ENCODE measurements at regions not wholly inside any gene's neighbourhood (a gene's known extent, or its start where the extent isn't known, plus 50 kb on each side); places are given as distances from the start of the nearest gene placed in this dataset.

DNA sequence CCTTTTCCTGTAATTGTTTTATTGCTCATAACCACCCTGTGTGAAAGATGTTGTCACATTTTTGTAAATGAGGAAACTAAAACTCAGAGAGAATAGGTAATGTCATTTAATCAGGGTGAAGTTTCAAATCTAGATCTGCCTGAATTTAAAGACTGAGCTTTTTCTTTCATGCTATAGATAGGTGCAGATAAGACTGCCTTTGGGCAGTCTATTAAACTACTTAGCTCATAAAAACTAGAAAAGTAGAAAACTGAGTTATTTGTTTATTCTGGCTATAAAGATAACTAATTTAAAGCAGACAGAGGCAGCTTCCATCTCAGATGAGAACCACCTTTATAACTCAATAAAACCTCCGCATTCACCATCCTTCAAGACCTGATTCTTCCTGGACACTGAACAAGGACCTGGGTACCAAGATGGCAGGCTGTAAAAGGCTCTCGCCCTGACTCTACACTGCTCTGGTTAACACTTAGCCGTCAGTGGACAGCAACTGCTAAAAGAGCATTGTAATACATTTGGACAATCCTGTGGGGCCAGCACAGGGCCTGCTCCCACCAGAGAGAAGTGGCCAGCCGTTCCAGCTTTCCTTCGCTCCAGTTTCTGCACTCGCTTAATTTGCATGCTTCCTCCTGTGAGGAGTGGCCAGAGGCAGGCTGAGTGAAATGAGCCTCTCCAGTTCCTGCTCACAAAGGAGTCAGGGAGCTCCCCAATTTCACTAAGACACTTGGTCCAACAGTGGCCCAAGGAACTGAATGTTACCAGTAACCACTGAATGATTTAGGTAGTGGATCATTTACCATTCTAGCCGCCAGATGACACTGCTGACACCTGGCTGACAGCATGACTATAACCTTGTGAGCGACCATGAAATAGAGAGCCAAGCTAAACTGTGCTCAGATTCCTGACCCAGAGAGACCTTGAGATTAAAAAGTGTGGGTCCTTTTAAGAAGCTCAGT lies 566.4 kb downstream of the EFNA5 start:
- no peak for TF ChIP-seq CTCF (IDR thresholded peaks at IDR 0.05; ENCODE audit: insufficient read depth, low read length, missing control alignments)
- no peak overlapping the region for H3K4me3 ChIP-seq (ENCODE audit: low read depth, low read length)
- no peak for DNase-seq (ENCODE audit: low read depth, low spot score)
- ChIA-PET CTCF (no interaction called here), POLR2A (no interaction called here)

- DNase-seq (ENCODE audit: low read depth, low spot score), result no peak
- H3K4me3 ChIP-seq (ENCODE audit: low read depth, low read length), result no peak overlapping the region
- POLR2A ChIA-PET, result no interaction called here
- no peak for TF ChIP-seq CTCF (IDR thresholded peaks at IDR 0.05; ENCODE audit: insufficient read depth, low read length, missing control alignments)
- CTCF ChIA-PET, result no interaction called here
Measured at GRCh38 chr5:107103522-107103921, 567.2 kb downstream of the EFNA5 start.

- ChIA-PET POLR2A (no interaction called here), CTCF (no interaction called here)
- TF ChIP-seq CTCF (IDR thresholded peaks at IDR 0.05; ENCODE audit: insufficient read depth, low read length, missing control alignments), result no peak
- H3K4me3 ChIP-seq (ENCODE audit: low read depth, low read length), result no peak overlapping the region
- no peak for DNase-seq (ENCODE audit: low read depth, low spot score)
Measured at GRCh38 chr5:107100121-107100520, 570.6 kb downstream of the EFNA5 start.

GRCh38 chr5:107099506-107099905 lies 571.2 kb downstream of the EFNA5 start:
- no peak overlapping the region for H3K4me3 ChIP-seq (ENCODE audit: low read depth, low read length)
- ChIA-PET CTCF (no interaction called here), POLR2A (no interaction called here)
- DNase-seq (ENCODE audit: low read depth, low spot score), result no peak
- TF ChIP-seq CTCF (IDR thresholded peaks at IDR 0.05; ENCODE audit: insufficient read depth, low read length, missing control alignments), result no peak

DNA sequence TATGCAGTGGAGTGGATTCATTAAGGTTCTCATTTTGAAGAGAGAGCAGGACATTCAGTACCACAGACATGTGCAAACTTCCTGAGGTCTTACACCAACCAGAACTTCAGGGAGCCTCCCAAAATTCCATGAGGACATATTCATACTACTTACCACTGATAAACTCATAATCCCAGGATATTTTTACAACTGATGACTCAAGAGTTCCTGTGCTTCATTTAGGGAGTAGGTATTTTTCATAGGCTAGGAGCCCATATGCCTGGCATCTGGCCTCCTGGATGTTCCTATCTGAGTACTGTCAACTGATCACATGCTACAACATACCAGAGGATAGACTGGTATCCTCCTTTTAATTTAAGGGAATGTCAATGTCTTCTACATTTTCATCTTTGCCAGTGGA lies 578.0 kb downstream of the EFNA5 start:
- no peak for DNase-seq (ENCODE audit: low read depth, low spot score)
- POLR2A ChIA-PET, result no interaction called here

DNA sequence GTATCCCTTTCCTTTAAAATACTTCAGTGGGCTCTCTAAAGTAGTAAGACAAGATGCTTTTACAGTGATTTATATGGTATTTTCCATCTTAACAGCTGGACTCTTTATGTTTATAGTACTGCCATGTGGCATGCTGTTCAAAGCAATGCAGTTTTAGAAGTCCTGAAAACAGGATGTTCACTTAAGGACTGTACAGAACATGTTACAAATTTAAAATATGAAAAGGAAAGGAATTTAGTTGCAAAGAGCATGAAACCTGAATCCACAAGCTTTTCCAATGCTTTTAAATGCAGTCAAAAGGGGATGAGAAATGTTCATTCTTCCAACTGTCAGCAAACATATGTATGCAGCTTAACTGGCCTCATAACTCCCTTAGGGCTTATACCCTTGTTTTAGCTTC lies 580.2 kb downstream of the EFNA5 start:
- ChIA-PET CTCF (no interaction called here), POLR2A (no interaction called here)
- no peak overlapping the region for H3K4me3 ChIP-seq (ENCODE audit: low read depth, low read length)
- DNase-seq (ENCODE audit: low read depth, low spot score), result no peak
- no peak for TF ChIP-seq CTCF (IDR thresholded peaks at IDR 0.05; ENCODE audit: insufficient read depth, low read length, missing control alignments)

More for the DNA sequence above, 578.0 kb downstream of the EFNA5 start:
- CTCF ChIA-PET, result no interaction called here
- H3K4me3 ChIP-seq (ENCODE audit: low read depth, low read length), result no peak overlapping the region
- TF ChIP-seq CTCF (IDR thresholded peaks at IDR 0.05; ENCODE audit: insufficient read depth, low read length, missing control alignments), result no peak
